K562 (cell line): ENCODE measurements at regions not wholly inside any gene's neighbourhood (a gene's known extent, or its start where the extent isn't known, plus 50 kb on each side); places are given as distances from the start of the nearest gene placed in this dataset.

Experiments
- HNRNPL ChIP-seq: fragments of 200-400 bp; formaldehyde crosslinking; IDR thresholded peaks from 2 replicates; pipeline ENCODE4 v1.6.1; 2017; ENCODE audit warnings: low read depth, mild to moderate bottlenecking, low read length
- SREBF1 ChIP-seq: fragments of 150-350 bp; IDR thresholded peaks from 2 replicates; pipeline ENCODE4 v1.6.1; 2014; ENCODE audit warnings: antibody characterized with exemption, low read depth, low read length, borderline replicate concordance
- TF ChIP-seq, protein P1 (sequence below): fragments of 450-650 bp; IDR thresholded peaks from 2 replicates; pipeline ENCODE4 v1.6.1; 2014; ENCODE audit warnings: low read depth, mild to moderate bottlenecking, moderate library complexity, borderline replicate concordance
- TF ChIP-seq, protein P2 (sequence below): fragments of 200-800 bp; sonication (Bioruptor generic); IDR thresholded peaks from 2 replicates; pipeline ENCODE4 v1.6.1; 2016; ENCODE audit warnings: missing genetic modification characterization, missing compliant biosample characterization

DNA sequence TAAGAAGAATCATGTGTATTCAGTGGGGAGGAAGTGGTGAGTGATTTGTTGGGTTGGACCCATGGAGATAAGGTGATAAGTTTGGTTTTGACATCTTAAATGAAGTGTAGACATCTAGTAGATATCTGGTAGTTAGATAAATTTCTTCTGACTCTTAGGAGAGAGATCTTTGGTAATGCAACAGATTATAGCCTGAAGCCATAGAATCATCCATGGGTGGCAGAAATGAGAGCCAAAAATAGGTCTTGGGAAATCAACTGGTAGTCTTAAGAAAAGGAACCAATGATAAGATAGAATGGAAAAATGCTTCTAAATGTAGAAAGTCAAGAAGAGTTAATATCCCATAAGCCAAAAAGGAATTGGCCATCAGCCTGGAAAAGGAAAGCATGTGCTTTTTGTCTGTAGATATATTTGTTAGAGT is 532.7 kb upstream of the GRAMD2B start (continued):
- TF ChIP-seq, protein P1, sequence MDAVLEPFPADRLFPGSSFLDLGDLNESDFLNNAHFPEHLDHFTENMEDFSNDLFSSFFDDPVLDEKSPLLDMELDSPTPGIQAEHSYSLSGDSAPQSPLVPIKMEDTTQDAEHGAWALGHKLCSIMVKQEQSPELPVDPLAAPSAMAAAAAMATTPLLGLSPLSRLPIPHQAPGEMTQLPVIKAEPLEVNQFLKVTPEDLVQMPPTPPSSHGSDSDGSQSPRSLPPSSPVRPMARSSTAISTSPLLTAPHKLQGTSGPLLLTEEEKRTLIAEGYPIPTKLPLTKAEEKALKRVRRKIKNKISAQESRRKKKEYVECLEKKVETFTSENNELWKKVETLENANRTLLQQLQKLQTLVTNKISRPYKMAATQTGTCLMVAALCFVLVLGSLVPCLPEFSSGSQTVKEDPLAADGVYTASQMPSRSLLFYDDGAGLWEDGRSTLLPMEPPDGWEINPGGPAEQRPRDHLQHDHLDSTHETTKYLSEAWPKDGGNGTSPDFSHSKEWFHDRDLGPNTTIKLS: no peak
- TF ChIP-seq HNRNPL: no peak
- TF ChIP-seq SREBF1: no peak
- TF ChIP-seq, protein P2, sequence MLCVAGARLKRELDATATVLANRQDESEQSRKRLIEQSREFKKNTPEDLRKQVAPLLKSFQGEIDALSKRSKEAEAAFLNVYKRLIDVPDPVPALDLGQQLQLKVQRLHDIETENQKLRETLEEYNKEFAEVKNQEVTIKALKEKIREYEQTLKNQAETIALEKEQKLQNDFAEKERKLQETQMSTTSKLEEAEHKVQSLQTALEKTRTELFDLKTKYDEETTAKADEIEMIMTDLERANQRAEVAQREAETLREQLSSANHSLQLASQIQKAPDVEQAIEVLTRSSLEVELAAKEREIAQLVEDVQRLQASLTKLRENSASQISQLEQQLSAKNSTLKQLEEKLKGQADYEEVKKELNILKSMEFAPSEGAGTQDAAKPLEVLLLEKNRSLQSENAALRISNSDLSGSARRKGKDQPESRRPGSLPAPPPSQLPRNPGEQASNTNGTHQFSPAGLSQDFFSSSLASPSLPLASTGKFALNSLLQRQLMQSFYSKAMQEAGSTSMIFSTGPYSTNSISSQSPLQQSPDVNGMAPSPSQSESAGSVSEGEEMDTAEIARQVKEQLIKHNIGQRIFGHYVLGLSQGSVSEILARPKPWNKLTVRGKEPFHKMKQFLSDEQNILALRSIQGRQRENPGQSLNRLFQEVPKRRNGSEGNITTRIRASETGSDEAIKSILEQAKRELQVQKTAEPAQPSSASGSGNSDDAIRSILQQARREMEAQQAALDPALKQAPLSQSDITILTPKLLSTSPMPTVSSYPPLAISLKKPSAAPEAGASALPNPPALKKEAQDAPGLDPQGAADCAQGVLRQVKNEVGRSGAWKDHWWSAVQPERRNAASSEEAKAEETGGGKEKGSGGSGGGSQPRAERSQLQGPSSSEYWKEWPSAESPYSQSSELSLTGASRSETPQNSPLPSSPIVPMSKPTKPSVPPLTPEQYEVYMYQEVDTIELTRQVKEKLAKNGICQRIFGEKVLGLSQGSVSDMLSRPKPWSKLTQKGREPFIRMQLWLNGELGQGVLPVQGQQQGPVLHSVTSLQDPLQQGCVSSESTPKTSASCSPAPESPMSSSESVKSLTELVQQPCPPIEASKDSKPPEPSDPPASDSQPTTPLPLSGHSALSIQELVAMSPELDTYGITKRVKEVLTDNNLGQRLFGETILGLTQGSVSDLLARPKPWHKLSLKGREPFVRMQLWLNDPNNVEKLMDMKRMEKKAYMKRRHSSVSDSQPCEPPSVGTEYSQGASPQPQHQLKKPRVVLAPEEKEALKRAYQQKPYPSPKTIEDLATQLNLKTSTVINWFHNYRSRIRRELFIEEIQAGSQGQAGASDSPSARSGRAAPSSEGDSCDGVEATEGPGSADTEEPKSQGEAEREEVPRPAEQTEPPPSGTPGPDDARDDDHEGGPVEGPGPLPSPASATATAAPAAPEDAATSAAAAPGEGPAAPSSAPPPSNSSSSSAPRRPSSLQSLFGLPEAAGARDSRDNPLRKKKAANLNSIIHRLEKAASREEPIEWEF (CRISPR knock-in tag): no peak
